ENCODE measurements at regions not wholly inside any gene's neighbourhood (a gene's known extent, or its start where the extent isn't known, plus 50 kb on each side); places are given as distances from the start of the nearest gene placed in this dataset.

DNA sequence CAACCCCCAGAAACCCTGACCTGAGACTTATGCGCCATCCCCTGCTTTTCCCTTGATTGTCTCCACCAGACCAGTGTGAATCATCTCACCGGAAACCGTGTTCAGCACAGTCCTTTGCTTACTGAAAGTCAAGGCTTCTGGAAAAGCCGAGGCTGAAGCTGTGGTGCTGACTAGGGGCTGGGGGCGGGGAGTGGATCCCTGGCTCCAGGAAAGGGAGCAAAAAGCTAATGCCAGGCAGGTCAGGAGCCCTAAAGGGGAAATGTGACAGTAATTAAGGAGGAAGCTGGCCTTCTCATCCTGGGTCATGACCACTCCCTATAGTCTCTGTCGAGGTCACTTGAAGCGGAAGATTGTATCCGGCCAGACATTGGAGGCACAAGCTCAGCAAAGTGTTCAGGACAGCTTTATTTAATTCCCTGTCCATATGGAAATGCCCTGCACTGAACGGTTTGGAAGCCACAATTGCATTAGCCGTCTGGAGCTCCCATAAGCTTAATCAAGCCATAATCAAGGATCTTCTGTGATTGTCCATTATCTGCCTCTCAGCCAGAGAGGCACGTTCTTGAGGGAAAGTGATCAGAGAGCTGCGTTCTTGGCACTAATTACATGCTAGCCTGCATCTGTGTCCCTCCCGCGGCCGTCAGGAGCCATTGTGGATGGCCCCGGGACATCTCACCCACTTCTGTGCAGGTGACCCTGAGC is 403.6 kb downstream of the RRAGC start:
- Mint-ChIP-seq H3K9me3 (peaks cover 19% of the 10 kb centered on the region), H3K27ac (no peak overlapping the region), H3K36me3 (peaks cover 17% of the 10 kb centered on the region; the same call in 1 of the 2 replicates), H3K4me3 (no peak overlapping the region), H3K27me3 (ENCODE audit: low read depth) (peaks cover 6% of the 10 kb centered on the region; the same call in 1 of the 2 replicates), H3K4me1 (peaks cover 27% of the 10 kb centered on the region)
- POLR2A ChIA-PET = no interaction called here
- TF ChIP-seq, protein P1, sequence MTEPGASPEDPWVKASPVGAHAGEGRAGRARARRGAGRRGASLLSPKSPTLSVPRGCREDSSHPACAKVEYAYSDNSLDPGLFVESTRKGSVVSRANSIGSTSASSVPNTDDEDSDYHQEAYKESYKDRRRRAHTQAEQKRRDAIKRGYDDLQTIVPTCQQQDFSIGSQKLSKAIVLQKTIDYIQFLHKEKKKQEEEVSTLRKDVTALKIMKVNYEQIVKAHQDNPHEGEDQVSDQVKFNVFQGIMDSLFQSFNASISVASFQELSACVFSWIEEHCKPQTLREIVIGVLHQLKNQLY (CRISPR knock-in tag; IDR thresholded peaks at IDR 0.05) = no peak
- TF ChIP-seq NFATC4 (CRISPR knock-in tag; IDR thresholded peaks at IDR 0.05) = no peak
- TF ChIP-seq, protein P2, sequence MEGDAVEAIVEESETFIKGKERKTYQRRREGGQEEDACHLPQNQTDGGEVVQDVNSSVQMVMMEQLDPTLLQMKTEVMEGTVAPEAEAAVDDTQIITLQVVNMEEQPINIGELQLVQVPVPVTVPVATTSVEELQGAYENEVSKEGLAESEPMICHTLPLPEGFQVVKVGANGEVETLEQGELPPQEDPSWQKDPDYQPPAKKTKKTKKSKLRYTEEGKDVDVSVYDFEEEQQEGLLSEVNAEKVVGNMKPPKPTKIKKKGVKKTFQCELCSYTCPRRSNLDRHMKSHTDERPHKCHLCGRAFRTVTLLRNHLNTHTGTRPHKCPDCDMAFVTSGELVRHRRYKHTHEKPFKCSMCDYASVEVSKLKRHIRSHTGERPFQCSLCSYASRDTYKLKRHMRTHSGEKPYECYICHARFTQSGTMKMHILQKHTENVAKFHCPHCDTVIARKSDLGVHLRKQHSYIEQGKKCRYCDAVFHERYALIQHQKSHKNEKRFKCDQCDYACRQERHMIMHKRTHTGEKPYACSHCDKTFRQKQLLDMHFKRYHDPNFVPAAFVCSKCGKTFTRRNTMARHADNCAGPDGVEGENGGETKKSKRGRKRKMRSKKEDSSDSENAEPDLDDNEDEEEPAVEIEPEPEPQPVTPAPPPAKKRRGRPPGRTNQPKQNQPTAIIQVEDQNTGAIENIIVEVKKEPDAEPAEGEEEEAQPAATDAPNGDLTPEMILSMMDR (IDR thresholded peaks at IDR 0.05) = no peak
- TF ChIP-seq, protein P3, sequence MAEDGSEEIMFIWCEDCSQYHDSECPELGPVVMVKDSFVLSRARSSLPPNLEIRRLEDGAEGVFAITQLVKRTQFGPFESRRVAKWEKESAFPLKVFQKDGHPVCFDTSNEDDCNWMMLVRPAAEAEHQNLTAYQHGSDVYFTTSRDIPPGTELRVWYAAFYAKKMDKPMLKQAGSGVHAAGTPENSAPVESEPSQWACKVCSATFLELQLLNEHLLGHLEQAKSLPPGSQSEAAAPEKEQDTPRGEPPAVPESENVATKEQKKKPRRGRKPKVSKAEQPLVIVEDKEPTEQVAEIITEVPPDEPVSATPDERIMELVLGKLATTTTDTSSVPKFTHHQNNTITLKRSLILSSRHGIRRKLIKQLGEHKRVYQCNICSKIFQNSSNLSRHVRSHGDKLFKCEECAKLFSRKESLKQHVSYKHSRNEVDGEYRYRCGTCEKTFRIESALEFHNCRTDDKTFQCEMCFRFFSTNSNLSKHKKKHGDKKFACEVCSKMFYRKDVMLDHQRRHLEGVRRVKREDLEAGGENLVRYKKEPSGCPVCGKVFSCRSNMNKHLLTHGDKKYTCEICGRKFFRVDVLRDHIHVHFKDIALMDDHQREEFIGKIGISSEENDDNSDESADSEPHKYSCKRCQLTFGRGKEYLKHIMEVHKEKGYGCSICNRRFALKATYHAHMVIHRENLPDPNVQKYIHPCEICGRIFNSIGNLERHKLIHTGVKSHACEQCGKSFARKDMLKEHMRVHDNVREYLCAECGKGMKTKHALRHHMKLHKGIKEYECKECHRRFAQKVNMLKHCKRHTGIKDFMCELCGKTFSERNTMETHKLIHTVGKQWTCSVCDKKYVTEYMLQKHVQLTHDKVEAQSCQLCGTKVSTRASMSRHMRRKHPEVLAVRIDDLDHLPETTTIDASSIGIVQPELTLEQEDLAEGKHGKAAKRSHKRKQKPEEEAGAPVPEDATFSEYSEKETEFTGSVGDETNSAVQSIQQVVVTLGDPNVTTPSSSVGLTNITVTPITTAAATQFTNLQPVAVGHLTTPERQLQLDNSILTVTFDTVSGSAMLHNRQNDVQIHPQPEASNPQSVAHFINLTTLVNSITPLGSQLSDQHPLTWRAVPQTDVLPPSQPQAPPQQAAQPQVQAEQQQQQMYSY (CRISPR knock-in tag; IDR thresholded peaks at IDR 0.05) = no peak
- TF ChIP-seq, protein P4, sequence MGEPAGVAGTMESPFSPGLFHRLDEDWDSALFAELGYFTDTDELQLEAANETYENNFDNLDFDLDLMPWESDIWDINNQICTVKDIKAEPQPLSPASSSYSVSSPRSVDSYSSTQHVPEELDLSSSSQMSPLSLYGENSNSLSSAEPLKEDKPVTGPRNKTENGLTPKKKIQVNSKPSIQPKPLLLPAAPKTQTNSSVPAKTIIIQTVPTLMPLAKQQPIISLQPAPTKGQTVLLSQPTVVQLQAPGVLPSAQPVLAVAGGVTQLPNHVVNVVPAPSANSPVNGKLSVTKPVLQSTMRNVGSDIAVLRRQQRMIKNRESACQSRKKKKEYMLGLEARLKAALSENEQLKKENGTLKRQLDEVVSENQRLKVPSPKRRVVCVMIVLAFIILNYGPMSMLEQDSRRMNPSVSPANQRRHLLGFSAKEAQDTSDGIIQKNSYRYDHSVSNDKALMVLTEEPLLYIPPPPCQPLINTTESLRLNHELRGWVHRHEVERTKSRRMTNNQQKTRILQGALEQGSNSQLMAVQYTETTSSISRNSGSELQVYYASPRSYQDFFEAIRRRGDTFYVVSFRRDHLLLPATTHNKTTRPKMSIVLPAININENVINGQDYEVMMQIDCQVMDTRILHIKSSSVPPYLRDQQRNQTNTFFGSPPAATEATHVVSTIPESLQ (CRISPR knock-in tag; IDR thresholded peaks at IDR 0.05) = no peak
- ATAC-seq (no peak), DNase-seq (ENCODE audit: low spot score) (no peak)
- CTCF ChIA-PET = no interaction called here

DNA sequence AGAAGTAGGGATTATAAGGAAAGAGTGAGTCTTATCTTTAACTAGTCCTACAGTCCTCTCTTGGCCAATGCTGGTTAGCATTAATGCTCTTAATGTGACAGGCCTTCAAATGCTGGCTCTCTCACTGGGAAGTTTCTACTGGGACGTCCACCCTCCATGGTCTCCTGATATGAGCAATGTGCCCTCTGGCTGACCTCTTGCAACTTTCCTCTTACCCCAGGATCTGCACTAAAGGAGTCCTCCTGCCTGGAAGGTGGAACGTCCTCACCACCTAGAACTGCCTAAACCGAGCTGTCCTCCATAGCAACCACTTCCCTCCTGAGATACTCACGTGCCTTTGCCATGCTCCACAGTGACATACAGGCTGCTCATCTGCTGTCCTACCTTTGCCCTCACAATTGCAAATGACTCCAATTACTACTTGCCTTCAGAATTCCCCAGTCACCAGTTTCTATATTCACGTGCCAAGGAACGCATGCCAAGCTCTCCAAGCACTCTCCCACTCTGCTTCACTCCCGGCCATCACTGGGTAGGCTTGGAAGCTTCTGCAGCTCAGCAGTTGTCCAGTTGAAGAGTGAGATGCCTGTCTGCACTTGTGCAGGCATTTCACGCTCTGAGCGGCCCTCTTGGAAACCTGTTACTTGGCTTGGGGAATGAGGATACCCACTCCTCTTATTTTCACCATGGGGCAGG is 404.7 kb downstream of the RRAGC start:
- Mint-ChIP-seq H3K4me1 (peaks cover 33% of the 10 kb centered on the region), H3K9me3 (peaks cover 18% of the 10 kb centered on the region), H3K27me3 (ENCODE audit: low read depth) (peaks cover 6% of the 10 kb centered on the region; the same call in 1 of the 2 replicates), H3K36me3 (peaks cover 17% of the 10 kb centered on the region; the same call in 1 of the 2 replicates), H3K4me3 (no peak overlapping the region), H3K27ac (no peak overlapping the region)
- POLR2A ChIA-PET = no interaction called here
- no peak for ATAC-seq
- DNase-seq (ENCODE audit: low spot score) = no peak
- CTCF ChIA-PET = no interaction called here
- TF ChIP-seq CREB1 (CRISPR knock-in tag; IDR thresholded peaks at IDR 0.05) = no peak
- TF ChIP-seq, protein P5, sequence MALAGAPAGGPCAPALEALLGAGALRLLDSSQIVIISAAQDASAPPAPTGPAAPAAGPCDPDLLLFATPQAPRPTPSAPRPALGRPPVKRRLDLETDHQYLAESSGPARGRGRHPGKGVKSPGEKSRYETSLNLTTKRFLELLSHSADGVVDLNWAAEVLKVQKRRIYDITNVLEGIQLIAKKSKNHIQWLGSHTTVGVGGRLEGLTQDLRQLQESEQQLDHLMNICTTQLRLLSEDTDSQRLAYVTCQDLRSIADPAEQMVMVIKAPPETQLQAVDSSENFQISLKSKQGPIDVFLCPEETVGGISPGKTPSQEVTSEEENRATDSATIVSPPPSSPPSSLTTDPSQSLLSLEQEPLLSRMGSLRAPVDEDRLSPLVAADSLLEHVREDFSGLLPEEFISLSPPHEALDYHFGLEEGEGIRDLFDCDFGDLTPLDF (CRISPR knock-in tag; IDR thresholded peaks at IDR 0.05) = no peak
- TF ChIP-seq HMGA2 (CRISPR knock-in tag; IDR thresholded peaks at IDR 0.05) = no peak
- TF ChIP-seq, protein P6, sequence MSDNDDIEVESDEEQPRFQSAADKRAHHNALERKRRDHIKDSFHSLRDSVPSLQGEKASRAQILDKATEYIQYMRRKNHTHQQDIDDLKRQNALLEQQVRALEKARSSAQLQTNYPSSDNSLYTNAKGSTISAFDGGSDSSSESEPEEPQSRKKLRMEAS (CRISPR knock-in tag; IDR thresholded peaks at IDR 0.05) = no peak
- TF ChIP-seq FOXJ3 (CRISPR knock-in tag; IDR thresholded peaks at IDR 0.05; ENCODE audit: borderline replicate concordance) = no peak
- no peak for TF ChIP-seq GTF2I (CRISPR knock-in tag; conservative IDR thresholded peaks at IDR 0.05)
- no peak for TF ChIP-seq ESRRA (CRISPR knock-in tag; IDR thresholded peaks at IDR 0.05; ENCODE audit: borderline replicate concordance)
- TF ChIP-seq, protein P7, sequence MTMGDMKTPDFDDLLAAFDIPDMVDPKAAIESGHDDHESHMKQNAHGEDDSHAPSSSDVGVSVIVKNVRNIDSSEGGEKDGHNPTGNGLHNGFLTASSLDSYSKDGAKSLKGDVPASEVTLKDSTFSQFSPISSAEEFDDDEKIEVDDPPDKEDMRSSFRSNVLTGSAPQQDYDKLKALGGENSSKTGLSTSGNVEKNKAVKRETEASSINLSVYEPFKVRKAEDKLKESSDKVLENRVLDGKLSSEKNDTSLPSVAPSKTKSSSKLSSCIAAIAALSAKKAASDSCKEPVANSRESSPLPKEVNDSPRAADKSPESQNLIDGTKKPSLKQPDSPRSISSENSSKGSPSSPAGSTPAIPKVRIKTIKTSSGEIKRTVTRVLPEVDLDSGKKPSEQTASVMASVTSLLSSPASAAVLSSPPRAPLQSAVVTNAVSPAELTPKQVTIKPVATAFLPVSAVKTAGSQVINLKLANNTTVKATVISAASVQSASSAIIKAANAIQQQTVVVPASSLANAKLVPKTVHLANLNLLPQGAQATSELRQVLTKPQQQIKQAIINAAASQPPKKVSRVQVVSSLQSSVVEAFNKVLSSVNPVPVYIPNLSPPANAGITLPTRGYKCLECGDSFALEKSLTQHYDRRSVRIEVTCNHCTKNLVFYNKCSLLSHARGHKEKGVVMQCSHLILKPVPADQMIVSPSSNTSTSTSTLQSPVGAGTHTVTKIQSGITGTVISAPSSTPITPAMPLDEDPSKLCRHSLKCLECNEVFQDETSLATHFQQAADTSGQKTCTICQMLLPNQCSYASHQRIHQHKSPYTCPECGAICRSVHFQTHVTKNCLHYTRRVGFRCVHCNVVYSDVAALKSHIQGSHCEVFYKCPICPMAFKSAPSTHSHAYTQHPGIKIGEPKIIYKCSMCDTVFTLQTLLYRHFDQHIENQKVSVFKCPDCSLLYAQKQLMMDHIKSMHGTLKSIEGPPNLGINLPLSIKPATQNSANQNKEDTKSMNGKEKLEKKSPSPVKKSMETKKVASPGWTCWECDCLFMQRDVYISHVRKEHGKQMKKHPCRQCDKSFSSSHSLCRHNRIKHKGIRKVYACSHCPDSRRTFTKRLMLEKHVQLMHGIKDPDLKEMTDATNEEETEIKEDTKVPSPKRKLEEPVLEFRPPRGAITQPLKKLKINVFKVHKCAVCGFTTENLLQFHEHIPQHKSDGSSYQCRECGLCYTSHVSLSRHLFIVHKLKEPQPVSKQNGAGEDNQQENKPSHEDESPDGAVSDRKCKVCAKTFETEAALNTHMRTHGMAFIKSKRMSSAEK (CRISPR knock-in tag; IDR thresholded peaks at IDR 0.05; ENCODE audit: borderline replicate concordance) = no peak
- TF ChIP-seq, protein P8, sequence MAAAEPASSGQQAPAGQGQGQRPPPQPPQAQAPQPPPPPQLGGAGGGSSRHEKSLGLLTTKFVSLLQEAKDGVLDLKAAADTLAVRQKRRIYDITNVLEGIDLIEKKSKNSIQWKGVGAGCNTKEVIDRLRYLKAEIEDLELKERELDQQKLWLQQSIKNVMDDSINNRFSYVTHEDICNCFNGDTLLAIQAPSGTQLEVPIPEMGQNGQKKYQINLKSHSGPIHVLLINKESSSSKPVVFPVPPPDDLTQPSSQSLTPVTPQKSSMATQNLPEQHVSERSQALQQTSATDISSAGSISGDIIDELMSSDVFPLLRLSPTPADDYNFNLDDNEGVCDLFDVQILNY (CRISPR knock-in tag; IDR thresholded peaks at IDR 0.05) = no peak
- TF ChIP-seq, protein P9, sequence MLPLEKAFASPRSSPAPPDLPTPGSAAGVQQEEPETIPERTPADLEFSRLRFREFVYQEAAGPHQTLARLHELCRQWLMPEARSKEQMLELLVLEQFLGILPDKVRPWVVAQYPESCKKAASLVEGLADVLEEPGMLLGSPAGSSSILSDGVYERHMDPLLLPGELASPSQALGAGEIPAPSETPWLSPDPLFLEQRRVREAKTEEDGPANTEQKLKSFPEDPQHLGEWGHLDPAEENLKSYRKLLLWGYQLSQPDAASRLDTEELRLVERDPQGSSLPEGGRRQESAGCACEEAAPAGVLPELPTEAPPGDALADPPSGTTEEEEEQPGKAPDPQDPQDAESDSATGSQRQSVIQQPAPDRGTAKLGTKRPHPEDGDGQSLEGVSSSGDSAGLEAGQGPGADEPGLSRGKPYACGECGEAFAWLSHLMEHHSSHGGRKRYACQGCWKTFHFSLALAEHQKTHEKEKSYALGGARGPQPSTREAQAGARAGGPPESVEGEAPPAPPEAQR (CRISPR knock-in tag; IDR thresholded peaks at IDR 0.05) = no peak
- no peak for TF ChIP-seq MXD4 (CRISPR knock-in tag; IDR thresholded peaks at IDR 0.05; ENCODE audit: borderline replicate concordance)

Measured in WTC11 (cell line).